A673 (cell line): ENCODE measurements at regions not wholly inside any gene's neighbourhood (a gene's known extent, or its start where the extent isn't known, plus 50 kb on each side); places are given as distances from the start of the nearest gene placed in this dataset.

Source experiments
- CTCF ChIP-seq: fragments of 300-800, 200-600 bp; sonication (generic); conservative IDR thresholded peaks from 2 replicates; pipeline ENCODE4 v1.5.1; 2017; ENCODE audit warnings: low read depth, mild to moderate bottlenecking, antibody characterized with exemption, low read length, moderate library complexity, mixed read lengths
- EZH2 ChIP-seq: fragments of 200-600 bp; sonication (generic); IDR thresholded peaks from 2 replicates; pipeline ENCODE4 v1.6.1; 2017; ENCODE audit warnings: borderline replicate concordance, low read depth, mild to moderate bottlenecking, mixed read lengths, antibody characterized with exemption, low read length; ENCODE audit not compliant: poor library complexity, severe bottlenecking

- TF ChIP-seq CTCF (no peak), EZH2 (no peak)
Observed at GRCh38 chr6:113330636-113330946, 526.6 kb upstream of the MARCKS start.
